GM18517 (cell line): ENCODE measurements at regions not wholly inside any gene's neighbourhood (a gene's known extent, or its start where the extent isn't known, plus 50 kb on each side); places are given as distances from the start of the nearest gene placed in this dataset.

ENCODE experiments used
- ATAC-seq: cut with Tn5 transposase; IDR thresholded peaks from one replicate; pipeline ENCODE4 v1.9.1; 2021; ENCODE audit warnings: mild to moderate bottlenecking, moderate library complexity; ENCODE audit not compliant: unreplicated experiment

- no peak for ATAC-seq
Measured at GRCh38 chr4:153034681-153035080, 98.6 kb downstream of the FHDC1 start.

- no peak for ATAC-seq
Measured at GRCh38 chr4:153036931-153037482, 100.9 kb downstream of the FHDC1 start.

GRCh38 chr4:153038623-153039311 lies 102.6 kb downstream of the FHDC1 start:
- ATAC-seq: no peak

- ATAC-seq: no peak
Measured at GRCh38 chr4:153039542-153040185, 103.5 kb downstream of the FHDC1 start.

GRCh38 chr4:153040677-153041076 lies 104.6 kb downstream of the FHDC1 start:
- ATAC-seq: no peak

GRCh38 chr4:153044036-153044435 lies 107.9 kb downstream of the FHDC1 start:
- ATAC-seq: no peak

GRCh38 chr4:153045111-153045982 lies 109.2 kb downstream of the FHDC1 start:
- no peak for ATAC-seq

- ATAC-seq: no peak
Measured at GRCh38 chr4:153058671-153059060, 122.5 kb downstream of the FHDC1 start.

- ATAC-seq: no peak
Measured at GRCh38 chr4:153060196-153060595, 124.1 kb downstream of the FHDC1 start.

GRCh38 chr4:153061971-153062370 lies 125.8 kb downstream of the FHDC1 start:
- ATAC-seq: no peak

- no peak for ATAC-seq
Measured at GRCh38 chr4:153062652-153063168, 126.6 kb downstream of the FHDC1 start.

GRCh38 chr4:153063490-153063889 lies 127.4 kb downstream of the FHDC1 start:
- ATAC-seq: no peak

- ATAC-seq: no peak
Measured at GRCh38 chr4:153064571-153064970, 128.4 kb downstream of the FHDC1 start.

- no peak for ATAC-seq
Measured at GRCh38 chr4:153065276-153065675, 129.2 kb downstream of the FHDC1 start.

GRCh38 chr4:153067376-153067775 lies 131.3 kb downstream of the FHDC1 start:
- ATAC-seq: no peak

- no peak for ATAC-seq
Measured at GRCh38 chr4:153068751-153069150, 132.6 kb downstream of the FHDC1 start.

GRCh38 chr4:153071958-153072598 lies 132.2 kb upstream of the TRIM2 start:
- no peak for ATAC-seq

GRCh38 chr4:153072661-153073060 lies 131.6 kb upstream of the TRIM2 start:
- ATAC-seq: no peak

GRCh38 chr4:153074486-153074885 lies 129.8 kb upstream of the TRIM2 start:
- ATAC-seq: no peak

- ATAC-seq: no peak
Measured at GRCh38 chr4:153074936-153075630, 129.2 kb upstream of the TRIM2 start.
